Testis (tissue), 2 donors: ENCODE measurements at regions not wholly inside any gene's neighbourhood (a gene's known extent, or its start where the extent isn't known, plus 50 kb on each side); places are given as distances from the start of the nearest gene placed in this dataset.
A peak's percentile ranks its signal among the peaks of the same experiment; 100 is the strongest.

Source experiments
- DNase-seq: peaks from one replicate; pipeline ENCODE4 v3.0.0-alpha.2; 2019
- H3K27ac ChIP-seq, 2 donors: fragments of 200-600 bp; sonication (generic); one replicate each; pipeline ENCODE4 v1.5.1; 2019
- H3K27me3 ChIP-seq: fragments of 200-600 bp; sonication (generic); one replicate; pipeline ENCODE4 v1.5.1; 2019
- H3K36me3 ChIP-seq: fragments of 200-600 bp; sonication (generic); one replicate; pipeline ENCODE4 v1.5.1; 2017; ENCODE audit warnings: low read depth; ENCODE audit errors: missing control alignments
- H3K4me1 ChIP-seq: fragments of 200-600 bp; sonication (generic); one replicate; pipeline ENCODE4 v1.5.1; 2019
- H3K4me3 ChIP-seq, 2 donors: fragments of 200-600 bp; sonication (generic); one replicate each; pipeline ENCODE4 v1.5.1; 2017 to 2019
- H3K9me3 ChIP-seq: fragments of 200-600 bp; sonication (generic); one replicate; pipeline ENCODE4 v1.5.1; 2017
- CTCF ChIP-seq, 3 experiments: fragments of 450-650 bp in 2 of 3; fragments of 200-600 bp in 1 of 3; sonication (generic) in 1 of 3; IDR thresholded peaks; one replicate each; pipeline ENCODE4 v1.5.1; 2016 to 2019; ENCODE audit warnings: antibody characterized with exemption in 3 of 3, mild to moderate bottlenecking in 2 of 3, moderate library complexity in 1 of 3
- POLR2A ChIP-seq: fragments of 450-650 bp; IDR thresholded peaks from one replicate; pipeline ENCODE4 v1.6.1; 2017; ENCODE audit warnings: antibody characterized with exemption, mild to moderate bottlenecking, moderate library complexity
- WGBS, 2 donors: methylation state at CpG; one replicate each; pipeline ENCODE4 v1.1.5; 2018; 5-methylcytosine and 5-hydroxymethylcytosine counted together
- intact Hi-C: fragments of 100-400 bp; cut with DNase I; formaldehyde crosslinking; loops from one replicate; pipeline ENCODE4 v1.15.1; 2023; ENCODE audit warnings: low total_unique reads

GRCh38 chr6:24060982-24061754 is 64.8 kb upstream of the NRSN1 start:
- Histone ChIP-seq H3K27me3 (no peaks in the 10 kb centered on the region), H3K4me3 (no peak overlapping the region), H3K27ac (no peak overlapping the region), H3K4me1 (no peaks in the 10 kb centered on the region), H3K9me3 (no peaks in the 10 kb centered on the region), H3K36me3 (no peaks in the 10 kb centered on the region)
- intact Hi-C loops: no loop called here
- DNase-seq: no peak
- 84 to 95% methylated on average over 2 of the region's 2 CpGs for WGBS, 2 donors
- TF ChIP-seq CTCF (IDR thresholded peaks at IDR 0.05) (no peak), POLR2A (no peak)

GRCh38 chr6:24064106-24064505 is 61.9 kb upstream of the NRSN1 start:
- WGBS, 2 donors: 61 to 62% methylated on average over 1 of the region's 1 CpG
- TF ChIP-seq CTCF (IDR thresholded peaks at IDR 0.05) (no peak), POLR2A (no peak)
- Histone ChIP-seq H3K4me1 (no peaks in the 10 kb centered on the region), H3K36me3 (no peaks in the 10 kb centered on the region), H3K9me3 (no peaks in the 10 kb centered on the region), H3K27me3 (no peaks in the 10 kb centered on the region), H3K27ac (no peak overlapping the region), H3K4me3 (no peak overlapping the region)
- DNase-seq: peak; percentile 26
- intact Hi-C loops: no loop called here

- WGBS, 2 donors: 44 to 52% methylated on average over 1 of the region's 1 CpG
Observed at GRCh38 chr6:24064832-24065231, 61.2 kb upstream of the NRSN1 start.

GRCh38 chr6:24069526-24069925 is 56.5 kb upstream of the NRSN1 start:
- DNase-seq: peak; percentile 52
- intact Hi-C loops: no loop called here
- H3K27ac ChIP-seq: no peak overlapping the region
- TF ChIP-seq POLR2A (no peak), CTCF (IDR thresholded peaks at IDR 0.05) (no peak)
- H3K4me3 ChIP-seq: no peak overlapping the region
- no peaks in the 10 kb centered on the region for H3K9me3 ChIP-seq
- no peaks in the 10 kb centered on the region for H3K27me3 ChIP-seq
- no peaks in the 10 kb centered on the region for H3K4me1 ChIP-seq
- no peaks in the 10 kb centered on the region for H3K36me3 ChIP-seq
- WGBS, 2 donors: 19 to 35% methylated on average over 3 of the region's 3 CpGs

More at GRCh38 chr6:24064832-24065231, 61.2 kb upstream of the NRSN1 start:
- no peak for DNase-seq
- no peaks in the 10 kb centered on the region for H3K9me3 ChIP-seq
- no peaks in the 10 kb centered on the region for H3K27me3 ChIP-seq
- TF ChIP-seq POLR2A (no peak), CTCF (IDR thresholded peaks at IDR 0.05) (no peak)
- intact Hi-C loops: no loop called here
- H3K4me1 ChIP-seq: no peaks in the 10 kb centered on the region
- H3K4me3 ChIP-seq: no peak overlapping the region
- H3K27ac ChIP-seq: no peak overlapping the region
- H3K36me3 ChIP-seq: no peaks in the 10 kb centered on the region
